ENCODE measurements at regions not wholly inside any gene's neighbourhood (a gene's known extent, or its start where the extent isn't known, plus 50 kb on each side); places are given as distances from the start of the nearest gene placed in this dataset.
A peak's percentile ranks its signal among the peaks of the same experiment; 100 is the strongest.

DNA sequence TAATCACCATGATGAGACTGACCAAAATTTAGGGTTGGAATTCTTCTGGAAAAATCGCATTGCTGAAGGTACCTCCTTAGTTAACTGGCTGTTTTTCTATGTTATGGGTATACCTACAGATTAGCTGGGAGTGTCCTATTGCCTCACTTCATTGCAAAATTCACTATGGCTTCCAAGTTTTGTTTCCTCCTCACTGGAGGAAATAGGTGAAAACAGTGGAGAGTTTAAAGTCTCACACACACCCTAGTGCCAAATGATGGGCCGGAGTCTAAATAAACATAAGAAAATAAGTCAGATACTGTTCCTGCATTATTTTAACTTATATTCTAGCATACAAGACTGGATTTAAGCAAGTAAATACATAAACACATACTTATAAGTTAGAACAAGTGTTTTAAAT is 98.2 kb downstream of the AHR start:
- TF ChIP-seq TAF1 (IDR thresholded peaks at IDR 0.05; ENCODE audit: borderline replicate concordance, low read depth, low read length) (no peak), POLR2AphosphoS5 (IDR thresholded peaks at IDR 0.05; ENCODE audit: low read depth, low read length) (no peak), POLR2A (IDR thresholded peaks at IDR 0.05; ENCODE audit: low read depth, low read length) (no peak)
- no peak for DNase-seq (ENCODE audit: insufficient read length)
- FAIRE-seq, result no peak

DNA sequence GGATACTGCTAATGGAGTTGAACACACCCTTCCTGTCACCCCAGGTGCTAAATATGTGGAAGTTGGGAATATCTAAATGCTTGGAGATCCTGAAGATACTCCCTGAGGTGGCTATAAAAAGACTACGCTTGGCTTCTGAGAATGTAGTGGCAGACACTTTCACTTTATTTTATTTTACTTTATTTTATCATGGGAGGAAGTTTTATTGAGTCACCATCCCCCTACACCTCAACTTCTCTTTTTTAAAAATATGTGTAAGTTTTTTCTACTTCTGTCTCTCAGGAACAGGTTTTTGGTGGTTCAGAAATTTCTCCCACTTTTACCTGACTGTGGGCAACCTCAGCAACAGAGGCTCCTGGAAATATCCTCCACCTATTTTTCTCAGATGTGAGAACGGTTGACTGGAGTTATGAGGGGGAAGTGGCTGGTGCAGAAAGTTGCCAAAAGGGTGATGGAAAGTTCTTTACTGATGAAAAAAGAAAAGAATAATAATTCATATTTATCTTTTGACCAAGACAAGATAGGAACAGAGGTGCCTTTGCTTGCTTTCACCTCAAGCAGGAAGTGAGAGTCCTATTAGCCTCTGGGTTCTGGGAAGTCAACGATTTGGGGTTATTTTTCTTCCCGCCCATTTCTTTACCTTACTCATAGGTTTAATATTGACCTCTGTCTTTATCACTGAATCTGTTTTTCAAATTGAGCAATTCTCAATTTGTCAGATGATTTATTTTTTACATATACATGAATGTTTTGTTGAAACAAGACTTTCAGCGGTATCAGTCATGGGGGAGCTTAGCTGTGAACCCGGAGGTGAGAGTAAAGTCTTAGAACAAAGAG is 103.6 kb downstream of the AHR start:
- DNase-seq (ENCODE audit: insufficient read length), result no peak
- no peak for TF ChIP-seq POLR2AphosphoS5 (IDR thresholded peaks at IDR 0.05; ENCODE audit: low read depth, low read length)
- TF ChIP-seq TAF1 (IDR thresholded peaks at IDR 0.05; ENCODE audit: borderline replicate concordance, low read depth, low read length), result no peak
- no peak for TF ChIP-seq POLR2A (IDR thresholded peaks at IDR 0.05; ENCODE audit: low read depth, low read length)
- FAIRE-seq, result peak; percentile 57

DNA sequence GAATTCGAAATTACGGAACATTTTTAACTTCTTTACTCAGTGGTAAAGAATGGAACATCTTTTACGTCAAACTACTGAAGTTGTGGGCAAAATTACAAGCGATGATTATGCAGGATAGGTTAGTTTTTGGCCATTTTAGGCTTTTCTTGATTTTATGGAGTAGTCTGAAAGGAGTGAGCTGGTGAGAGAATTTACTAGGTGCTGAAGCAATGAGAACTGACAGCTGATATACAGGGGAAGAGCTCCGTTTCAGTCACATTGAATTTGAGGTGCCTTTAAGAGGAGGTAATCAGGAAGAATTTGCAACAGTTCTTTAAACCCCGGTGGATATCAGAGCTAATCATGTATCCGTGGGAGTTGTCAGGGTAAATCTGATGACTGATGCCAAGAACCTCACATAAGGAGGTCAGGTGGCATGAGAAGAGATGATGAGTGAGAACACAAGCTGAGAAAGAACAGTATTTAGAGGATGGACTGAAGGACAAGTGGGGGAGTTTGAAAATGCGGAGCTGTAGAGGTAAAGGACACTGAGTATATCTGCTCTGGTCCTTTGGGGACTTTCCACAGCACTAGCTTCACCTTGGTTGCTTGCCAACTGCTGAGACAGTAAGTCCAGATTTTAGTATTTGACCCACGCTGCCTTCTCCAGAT is 104.3 kb downstream of the AHR start:
- FAIRE-seq (peak; percentile 90), DNase-seq (ENCODE audit: insufficient read length) (no peak)
- TF ChIP-seq POLR2A (IDR thresholded peaks at IDR 0.05; ENCODE audit: low read depth, low read length) (no peak), POLR2AphosphoS5 (IDR thresholded peaks at IDR 0.05; ENCODE audit: low read depth, low read length) (no peak), TAF1 (IDR thresholded peaks at IDR 0.05; ENCODE audit: borderline replicate concordance, low read depth, low read length) (no peak)

DNA sequence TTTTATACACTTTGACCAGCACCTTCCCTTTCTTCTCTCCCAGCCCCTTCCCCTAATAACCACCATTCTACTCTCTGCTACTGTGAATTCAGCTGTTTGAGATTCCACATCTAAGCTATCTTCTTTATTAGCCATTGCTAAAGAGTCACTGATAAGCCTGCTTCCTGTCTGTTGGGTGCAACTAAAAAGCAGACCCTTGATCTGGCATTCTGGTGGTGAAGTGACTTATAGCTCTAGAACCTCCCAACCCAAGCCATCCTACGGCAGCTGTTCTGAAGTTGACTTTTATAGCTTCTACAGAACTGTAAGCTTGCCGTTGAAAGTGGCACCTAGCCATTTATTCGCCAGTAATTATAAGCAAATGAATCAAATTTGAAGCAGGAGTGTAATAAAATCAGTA is 105.6 kb downstream of the AHR start:
- TF ChIP-seq POLR2AphosphoS5 (IDR thresholded peaks at IDR 0.05; ENCODE audit: low read depth, low read length) (no peak), TAF1 (IDR thresholded peaks at IDR 0.05; ENCODE audit: borderline replicate concordance, low read depth, low read length) (no peak), POLR2A (IDR thresholded peaks at IDR 0.05; ENCODE audit: low read depth, low read length) (no peak)
- no peak for DNase-seq (ENCODE audit: insufficient read length)
- peak; percentile 9 for FAIRE-seq

DNA sequence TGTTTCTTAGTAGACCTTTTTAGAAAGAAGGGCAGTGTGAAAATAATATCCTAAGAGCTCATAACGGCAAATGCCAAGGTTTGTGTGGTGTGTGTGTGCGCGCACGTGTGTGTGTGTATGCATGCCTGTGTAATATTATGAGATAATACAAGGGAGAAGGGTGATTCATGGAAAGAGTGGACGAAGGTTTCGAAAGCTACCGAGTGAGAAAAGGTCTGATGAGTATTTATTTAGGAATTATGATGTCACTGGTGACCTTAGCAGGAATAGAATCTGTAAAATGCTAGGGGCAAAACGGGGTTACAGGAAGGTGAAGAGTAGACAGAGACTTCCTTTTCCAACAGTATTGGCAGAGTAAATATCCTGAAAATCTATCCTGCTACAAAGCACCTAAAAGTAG is 107.3 kb downstream of the AHR start:
- TF ChIP-seq POLR2A (IDR thresholded peaks at IDR 0.05; ENCODE audit: low read depth, low read length), result no peak
- no peak for TF ChIP-seq TAF1 (IDR thresholded peaks at IDR 0.05; ENCODE audit: borderline replicate concordance, low read depth, low read length)
- TF ChIP-seq POLR2AphosphoS5 (IDR thresholded peaks at IDR 0.05; ENCODE audit: low read depth, low read length), result no peak
- FAIRE-seq (no peak), DNase-seq (ENCODE audit: insufficient read length) (no peak)

DNA sequence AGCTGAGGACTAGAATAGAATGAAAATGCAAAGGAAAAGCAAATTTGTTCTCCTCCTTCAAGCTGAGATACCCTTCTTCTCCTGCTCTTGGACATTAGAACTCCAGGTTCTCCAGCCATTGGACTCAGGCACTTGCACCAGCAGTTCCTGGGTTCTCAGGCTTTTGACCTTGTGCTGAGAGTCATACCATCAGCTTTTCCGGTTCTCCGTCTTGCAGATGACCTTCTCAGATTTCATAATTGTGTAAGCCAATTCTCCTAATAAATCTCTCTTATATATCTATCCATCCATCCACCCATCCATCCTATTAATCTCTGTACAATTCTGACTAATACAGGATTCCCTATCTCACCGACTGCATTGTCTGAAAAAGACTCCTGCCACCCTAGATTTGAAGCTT is 108.3 kb downstream of the AHR start:
- TF ChIP-seq POLR2A (IDR thresholded peaks at IDR 0.05; ENCODE audit: low read depth, low read length) (no peak), POLR2AphosphoS5 (IDR thresholded peaks at IDR 0.05; ENCODE audit: low read depth, low read length) (no peak), TAF1 (IDR thresholded peaks at IDR 0.05; ENCODE audit: borderline replicate concordance, low read depth, low read length) (no peak)
- no peak for DNase-seq (ENCODE audit: insufficient read length)
- FAIRE-seq, result no peak

DNA sequence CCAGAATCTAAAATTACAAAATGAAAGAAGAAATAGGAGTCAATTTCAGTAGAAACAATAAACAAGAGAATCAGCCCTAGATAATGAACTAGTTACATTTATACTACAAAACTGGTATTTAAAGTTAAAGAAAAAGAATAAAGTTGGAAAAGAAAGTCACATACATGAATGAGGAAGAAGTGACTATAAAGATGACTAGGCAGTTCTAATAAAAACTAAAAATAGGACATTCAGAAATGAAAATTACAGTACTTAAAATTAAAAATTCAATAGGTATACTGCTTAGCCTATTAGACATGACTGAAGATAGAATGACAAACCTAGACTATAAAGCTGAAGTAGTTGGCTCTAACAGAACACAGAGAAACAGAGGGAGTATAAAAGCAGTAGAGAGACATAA is 108.8 kb downstream of the AHR start:
- no peak for FAIRE-seq
- no peak for TF ChIP-seq TAF1 (IDR thresholded peaks at IDR 0.05; ENCODE audit: borderline replicate concordance, low read depth, low read length)
- no peak for TF ChIP-seq POLR2AphosphoS5 (IDR thresholded peaks at IDR 0.05; ENCODE audit: low read depth, low read length)
- TF ChIP-seq POLR2A (IDR thresholded peaks at IDR 0.05; ENCODE audit: low read depth, low read length), result no peak

DNA sequence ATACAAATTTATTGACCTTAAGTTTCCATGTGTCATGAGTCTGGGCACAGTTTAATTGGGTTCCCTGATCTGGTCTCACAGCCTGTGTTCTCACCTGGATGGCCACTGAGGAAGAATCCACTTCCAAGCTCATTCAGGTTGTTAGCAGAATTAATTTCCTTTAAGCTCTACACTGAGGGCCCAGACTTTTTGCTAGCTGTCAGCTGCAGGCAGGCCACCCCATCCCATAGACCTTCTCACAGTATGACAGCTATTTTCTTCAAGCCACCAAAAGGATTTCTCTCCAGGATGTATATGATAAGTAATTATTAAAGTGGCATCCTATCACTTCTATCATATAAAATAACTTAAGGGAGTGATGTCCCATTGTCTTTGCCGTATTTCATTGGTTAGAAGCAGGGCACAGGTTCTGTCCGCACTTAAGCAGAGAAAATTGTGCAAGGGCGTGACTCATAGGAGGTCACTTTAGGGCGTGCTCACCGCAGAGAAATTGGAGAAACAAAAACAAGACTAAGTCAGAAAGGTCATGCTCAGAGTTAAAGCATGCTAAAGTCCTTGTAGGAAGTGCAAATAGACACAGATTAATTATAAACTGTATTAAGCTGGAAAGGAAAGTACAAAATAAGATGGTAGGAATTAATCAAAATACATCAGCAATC is 109.9 kb downstream of the AHR start:
- TF ChIP-seq POLR2A (IDR thresholded peaks at IDR 0.05; ENCODE audit: low read depth, low read length), result no peak
- no peak for TF ChIP-seq POLR2AphosphoS5 (IDR thresholded peaks at IDR 0.05; ENCODE audit: low read depth, low read length)
- no peak for TF ChIP-seq TAF1 (IDR thresholded peaks at IDR 0.05; ENCODE audit: borderline replicate concordance, low read depth, low read length)
- FAIRE-seq (peak; percentile 21), DNase-seq (ENCODE audit: insufficient read length) (no peak)

More for the DNA sequence above, 108.8 kb downstream of the AHR start:
- no peak for DNase-seq (ENCODE audit: insufficient read length)

DNA sequence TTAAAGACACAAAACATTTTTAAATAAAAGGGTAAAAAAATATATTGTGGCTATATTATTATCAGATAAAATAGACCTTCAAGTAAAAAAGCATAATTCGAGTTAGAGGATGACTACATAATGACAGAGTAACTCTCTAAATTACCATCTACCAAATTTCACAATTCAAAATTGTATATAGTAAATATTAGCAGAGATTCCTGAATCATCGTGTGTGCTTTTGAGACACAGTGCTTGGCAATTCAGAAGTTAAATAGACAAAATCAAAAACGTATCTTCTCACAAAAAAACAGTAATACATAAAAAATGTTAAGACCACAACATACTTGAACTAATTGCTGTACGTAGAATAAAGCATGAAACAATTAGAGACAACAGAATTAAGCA is 110.4 kb downstream of the AHR start:
- FAIRE-seq (no peak), DNase-seq (ENCODE audit: insufficient read length) (no peak)
- no peak for TF ChIP-seq TAF1 (IDR thresholded peaks at IDR 0.05; ENCODE audit: borderline replicate concordance, low read depth, low read length)
- no peak for TF ChIP-seq POLR2A (IDR thresholded peaks at IDR 0.05; ENCODE audit: low read depth, low read length)
- no peak for TF ChIP-seq POLR2AphosphoS5 (IDR thresholded peaks at IDR 0.05; ENCODE audit: low read depth, low read length)

DNA sequence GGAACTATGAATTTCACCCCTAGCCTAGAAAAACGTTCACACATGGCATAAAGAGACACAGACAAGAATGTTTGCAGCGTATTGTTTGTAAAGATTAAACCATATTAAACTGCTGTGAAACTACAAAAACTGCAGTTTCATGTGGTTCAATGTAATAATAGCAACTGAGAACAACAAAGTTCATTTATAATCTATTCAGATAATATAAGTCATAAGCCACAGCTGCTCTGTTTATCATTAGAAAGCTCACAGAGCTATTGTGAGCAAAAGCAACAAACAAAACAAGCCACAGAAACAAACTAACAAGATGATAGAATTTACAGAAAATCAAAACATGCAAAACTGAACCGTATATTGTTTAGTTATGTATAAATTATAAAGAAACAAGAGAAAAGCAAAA is 113.5 kb downstream of the AHR start:
- no peak for DNase-seq (ENCODE audit: insufficient read length)
- no peak for TF ChIP-seq POLR2A (IDR thresholded peaks at IDR 0.05; ENCODE audit: low read depth, low read length)
- no peak for TF ChIP-seq POLR2AphosphoS5 (IDR thresholded peaks at IDR 0.05; ENCODE audit: low read depth, low read length)
- no peak for FAIRE-seq

DNA sequence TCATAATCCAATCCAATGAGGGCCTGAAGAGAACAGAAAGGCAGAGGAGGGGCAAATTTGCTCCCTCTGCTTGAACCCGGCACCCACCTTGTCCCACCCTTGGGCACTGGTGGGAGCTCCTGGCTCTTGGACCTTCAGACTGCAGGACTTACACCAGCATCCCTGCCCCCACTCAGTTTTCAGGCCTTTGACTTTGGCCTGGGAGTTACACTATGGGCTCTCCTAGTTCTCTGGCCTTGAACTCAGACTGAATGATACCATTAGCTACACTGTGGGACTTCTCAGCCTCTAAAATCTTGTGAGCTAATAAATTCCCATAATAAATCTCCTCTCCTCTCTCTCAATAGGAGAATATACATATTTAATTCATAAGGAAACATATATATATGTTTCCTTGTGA is 114.4 kb downstream of the AHR start:
- DNase-seq (ENCODE audit: insufficient read length) (no peak), FAIRE-seq (no peak)
- TF ChIP-seq POLR2A (IDR thresholded peaks at IDR 0.05; ENCODE audit: low read depth, low read length) (no peak), TAF1 (IDR thresholded peaks at IDR 0.05; ENCODE audit: borderline replicate concordance, low read depth, low read length) (no peak), POLR2AphosphoS5 (IDR thresholded peaks at IDR 0.05; ENCODE audit: low read depth, low read length) (no peak)
